ENCODE measurements at regions not wholly inside any gene's neighbourhood (a gene's known extent, or its start where the extent isn't known, plus 50 kb on each side); places are given as distances from the start of the nearest gene placed in this dataset.

- in situ Hi-C loops (cut with HindIII; ENCODE audit: low sequenced_read_pairs), result no loop called here
- no peak for DNase-seq (ENCODE audit: low spot score)
Observed at GRCh38 chr18:37654034-37654433, 88.4 kb upstream of the CELF4 start.

GRCh38 chr18:37653618-37654017, 88.0 kb upstream of the CELF4 start:
- DNase-seq (ENCODE audit: low spot score), result no peak
- in situ Hi-C loops (cut with HindIII; ENCODE audit: low sequenced_read_pairs), result no loop called here

- no peak for DNase-seq (ENCODE audit: low spot score)
- in situ Hi-C loops (cut with HindIII; ENCODE audit: low sequenced_read_pairs), result no loop called here
Observed at GRCh38 chr18:37649930-37650329, 84.3 kb upstream of the CELF4 start.

- in situ Hi-C loops (cut with HindIII; ENCODE audit: low sequenced_read_pairs), result no loop called here
- no peak for DNase-seq (ENCODE audit: low spot score)
Observed at GRCh38 chr18:37649416-37649815, 83.8 kb upstream of the CELF4 start.

GRCh38 chr18:37641573-37641972, 76.0 kb upstream of the CELF4 start:
- in situ Hi-C loops (cut with HindIII; ENCODE audit: low sequenced_read_pairs), result no loop called here
- DNase-seq (ENCODE audit: low spot score), result no peak

GRCh38 chr18:37640504-37640903, 74.9 kb upstream of the CELF4 start:
- no peak for DNase-seq (ENCODE audit: low spot score)
- in situ Hi-C loops (cut with HindIII; ENCODE audit: low sequenced_read_pairs), result no loop called here

- DNase-seq (ENCODE audit: low spot score), result no peak
- in situ Hi-C loops (cut with HindIII; ENCODE audit: low sequenced_read_pairs), result no loop called here
Observed at GRCh38 chr18:37639846-37640245, 74.2 kb upstream of the CELF4 start.

- in situ Hi-C loops (cut with HindIII; ENCODE audit: low sequenced_read_pairs), result no loop called here
- DNase-seq (ENCODE audit: low spot score), result no peak
Observed at GRCh38 chr18:37637478-37637850, 71.9 kb upstream of the CELF4 start.

GRCh38 chr18:37636831-37637477, 71.4 kb upstream of the CELF4 start:
- in situ Hi-C loops (cut with HindIII; ENCODE audit: low sequenced_read_pairs), result no loop called here

GRCh38 chr18:37634516-37634915, 68.9 kb upstream of the CELF4 start:
- DNase-seq (ENCODE audit: low spot score), result no peak
- in situ Hi-C loops (cut with HindIII; ENCODE audit: low sequenced_read_pairs), result no loop called here

More at GRCh38 chr18:37636831-37637477, 71.4 kb upstream of the CELF4 start:
- DNase-seq (ENCODE audit: low spot score), result no peak

GRCh38 chr18:37631422-37631821, 65.8 kb upstream of the CELF4 start:
- no peak for DNase-seq (ENCODE audit: low spot score)
- in situ Hi-C loops (cut with HindIII; ENCODE audit: low sequenced_read_pairs), result no loop called here

- DNase-seq (ENCODE audit: low spot score), result no peak
- in situ Hi-C loops (cut with HindIII; ENCODE audit: low sequenced_read_pairs), result no loop called here
Observed at GRCh38 chr18:37630334-37630733, 64.7 kb upstream of the CELF4 start.

- DNase-seq (ENCODE audit: low spot score), result no peak
- in situ Hi-C loops (cut with HindIII; ENCODE audit: low sequenced_read_pairs), result no loop called here
Observed at GRCh38 chr18:37628470-37629220, 63.0 kb upstream of the CELF4 start.

- in situ Hi-C loops (cut with HindIII; ENCODE audit: low sequenced_read_pairs), result no loop called here
- DNase-seq (ENCODE audit: low spot score), result no peak
Observed at GRCh38 chr18:37624318-37624717, 58.7 kb upstream of the CELF4 start.

- no peak for DNase-seq (ENCODE audit: low spot score)
- in situ Hi-C loops (cut with HindIII; ENCODE audit: low sequenced_read_pairs), result no loop called here
Observed at GRCh38 chr18:37619964-37620363, 54.4 kb upstream of the CELF4 start.

- DNase-seq (ENCODE audit: low spot score), result no peak
- in situ Hi-C loops (cut with HindIII; ENCODE audit: low sequenced_read_pairs), result no loop called here
Observed at GRCh38 chr18:37617623-37618022, 52.0 kb upstream of the CELF4 start.

All from G401 (cell line).